CD4-positive, alpha-beta memory T cell (primary cell): ENCODE measurements at regions not wholly inside any gene's neighbourhood (a gene's known extent, or its start where the extent isn't known, plus 50 kb on each side); places are given as distances from the start of the nearest gene placed in this dataset.

Source experiments
- CTCF ChIA-PET: fragments of 350-600 bp; sonication (Branson Sonifier 250); formaldehyde crosslinking; loops from one replicate; lab custom pipeline; 2021; ENCODE audit warnings: inconsistent platforms; ENCODE audit not compliant: partially characterized antibody; lab: Charles Lee
- POLR2A ChIA-PET: fragments of 350-600 bp; sonication (Branson Sonifier 250); formaldehyde crosslinking; loops from one replicate; lab custom pipeline; 2021; ENCODE audit not compliant: partially characterized antibody; lab: Charles Lee
- DNase-seq, 5 donors: peaks; one replicate each; pipeline versions ENCODE4 v3.0.0 to v3.0.0-alpha.2; 2020 to 2022; ENCODE audit warnings: mixed read lengths in 1 of 5
- H3K27ac ChIP-seq: one replicate; pipeline ENCODE4 v1.7.0; 2013; ENCODE audit warnings: low read depth, low read length
- H3K27me3 ChIP-seq: 2 replicates; pipeline ENCODE4 v1.7.0; 2013; ENCODE audit warnings: mild to moderate bottlenecking, low read length, moderate library complexity; ENCODE audit not compliant: insufficient read depth
- H3K36me3 ChIP-seq: 2 replicates; pipeline ENCODE4 v1.7.0; 2013; ENCODE audit warnings: mild to moderate bottlenecking, low read length, moderate library complexity; ENCODE audit not compliant: insufficient read depth
- H3K4me1 ChIP-seq: 2 replicates; pipeline ENCODE4 v1.7.0; 2013; ENCODE audit warnings: mild to moderate bottlenecking, low read length, moderate library complexity; ENCODE audit not compliant: insufficient read depth
- H3K4me3 ChIP-seq, 2 donors: one replicate each; pipeline ENCODE4 v1.7.0; 2013; ENCODE audit warnings: low read length in 2 of 2, mild to moderate bottlenecking in 1 of 2
- H3K9me3 ChIP-seq, 2 donors: one replicate each; pipeline ENCODE4 v1.7.0; 2013; ENCODE audit warnings: low read length in 2 of 2, control low read depth in 1 of 2; ENCODE audit not compliant: control insufficient read depth in 1 of 2
- H3K27ac Mint-ChIP-seq, 7 donors: one replicate each; pipeline ENCODE4 v1.8.0; 2020 to 2021; ENCODE audit warnings: mixed read lengths in 7 of 7, mild to moderate bottlenecking in 6 of 7, inconsistent platforms in 3 of 7, moderate library complexity in 3 of 7
- H3K27me3 Mint-ChIP-seq, 2 donors: one replicate each; pipeline ENCODE4 v1.8.0; 2020 to 2021; ENCODE audit warnings: mixed read lengths in 2 of 2
- H3K36me3 Mint-ChIP-seq, 2 donors: one replicate each; pipeline ENCODE4 v1.8.0; 2020 to 2021; ENCODE audit warnings: mixed read lengths in 2 of 2, inconsistent platforms in 1 of 2, mild to moderate bottlenecking in 1 of 2
- H3K4me1 Mint-ChIP-seq, 4 donors: one replicate each; pipeline ENCODE4 v1.8.0; 2020 to 2021; ENCODE audit warnings: mixed read lengths in 4 of 4, mild to moderate bottlenecking in 1 of 4
- H3K4me3 Mint-ChIP-seq, 8 donors: one replicate each; pipeline ENCODE4 v1.8.0; 2020 to 2021; ENCODE audit warnings: mixed read lengths in 8 of 8, mild to moderate bottlenecking in 7 of 8, moderate library complexity in 6 of 8, inconsistent platforms in 3 of 8
- H3K9me3 Mint-ChIP-seq, 8 donors: one replicate each; pipeline ENCODE4 v1.8.0; 2020 to 2021; ENCODE audit warnings: mixed read lengths in 8 of 8, mild to moderate bottlenecking in 5 of 8, inconsistent platforms in 3 of 8, moderate library complexity in 1 of 8
- intact Hi-C: fragments of 100-400 bp; cut with micrococcal nuclease; formaldehyde crosslinking; loops from one replicate; pipeline ENCODE4 v1.15.1; 2023

GRCh38 chr3:194758716-194759115 is 73.0 kb downstream of the FAM43A start:
- H3K4me1 ChIP-seq: no peaks in the 10 kb centered on the region
- no peak overlapping the region for H3K27ac ChIP-seq
- no peaks in the 10 kb centered on the region for H3K9me3 Mint-ChIP-seq
- no peaks in the 10 kb centered on the region for H3K9me3 ChIP-seq
- no peak for DNase-seq
- intact Hi-C loops: no loop called here
- no peak overlapping the region for H3K27ac Mint-ChIP-seq
- no peaks in the 10 kb centered on the region for H3K27me3 ChIP-seq
- H3K36me3 Mint-ChIP-seq: no peaks in the 10 kb centered on the region
- CTCF ChIA-PET: no interaction called here
- peaks cover 9 to 14% of the 10 kb centered on the region in 2 donors for H3K27me3 Mint-ChIP-seq
- POLR2A ChIA-PET: no interaction called here
- no peaks in the 10 kb centered on the region for H3K36me3 ChIP-seq
- no peak overlapping the region for H3K4me3 Mint-ChIP-seq
- H3K4me3 ChIP-seq: no peak overlapping the region
- no peaks in the 10 kb centered on the region for H3K4me1 Mint-ChIP-seq

DNA sequence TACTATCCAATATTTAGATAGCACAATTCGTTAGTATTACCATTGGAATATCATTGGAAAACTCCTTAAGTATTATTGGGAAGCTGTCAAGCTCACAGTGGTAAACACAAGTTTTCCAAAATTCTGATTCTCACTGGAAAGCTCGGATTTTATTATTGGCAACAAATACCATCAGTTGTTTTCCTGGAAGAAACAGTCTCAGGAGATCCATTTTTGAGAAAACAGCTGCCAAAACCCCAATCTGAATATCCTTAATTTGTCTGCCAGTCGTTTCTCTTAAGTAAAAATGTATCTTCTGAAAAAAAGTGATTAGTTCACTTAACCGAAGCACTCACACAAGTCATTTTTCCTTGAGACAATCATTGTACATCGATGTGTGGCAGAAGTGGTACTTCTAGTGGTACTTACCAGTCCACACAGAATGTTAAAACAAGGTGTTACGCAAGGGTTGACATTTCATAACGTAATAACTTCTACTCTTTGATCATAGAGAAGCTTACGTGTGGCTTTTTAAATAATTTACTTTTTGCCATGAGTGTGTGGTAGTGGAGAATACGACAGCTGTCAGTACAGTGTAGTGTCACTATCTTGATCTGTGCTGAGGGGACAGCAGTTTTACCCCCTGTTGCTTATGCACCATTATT is 74.9 kb downstream of the FAM43A start:
- H3K4me1 ChIP-seq: no peaks in the 10 kb centered on the region
- no peaks in the 10 kb centered on the region for H3K9me3 ChIP-seq
- no peak overlapping the region for H3K27ac Mint-ChIP-seq
- ChIA-PET CTCF (no interaction called here), POLR2A (no interaction called here)
- no peak overlapping the region for H3K4me3 Mint-ChIP-seq
- H3K4me1 Mint-ChIP-seq: no peaks in the 10 kb centered on the region
- no peaks in the 10 kb centered on the region for H3K9me3 Mint-ChIP-seq
- DNase-seq: no peak
- H3K4me3 ChIP-seq: no peak overlapping the region
- H3K36me3 ChIP-seq: no peaks in the 10 kb centered on the region
- H3K36me3 Mint-ChIP-seq: no peaks in the 10 kb centered on the region
- H3K27me3 Mint-ChIP-seq: peaks cover 12 to 14% of the 10 kb centered on the region in 2 donors
- no peak overlapping the region for H3K27ac ChIP-seq
- no peaks in the 10 kb centered on the region for H3K27me3 ChIP-seq
- intact Hi-C loops: no loop called here

DNA sequence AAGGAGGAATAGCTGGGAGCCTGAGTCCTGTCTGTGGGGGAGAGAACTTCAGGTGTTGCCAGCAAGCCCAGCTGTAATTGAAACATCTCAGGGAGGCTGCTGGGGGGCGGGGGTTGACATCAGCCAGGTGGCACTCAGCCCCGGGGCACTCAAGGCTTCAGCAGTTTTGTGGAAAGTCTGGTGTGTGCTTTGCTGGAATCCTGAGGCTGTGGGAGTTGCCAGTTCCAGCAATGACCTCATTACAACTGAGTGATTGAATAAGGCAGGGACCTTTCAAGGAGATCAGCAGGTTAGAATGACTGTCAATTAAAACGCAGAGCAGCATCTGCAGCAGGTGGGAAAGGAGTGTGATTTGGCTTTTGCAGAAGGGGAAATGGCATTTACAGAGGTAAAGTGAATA is 75.7 kb downstream of the FAM43A start:
- Histone ChIP-seq H3K27me3 (no peaks in the 10 kb centered on the region), H3K4me1 (no peaks in the 10 kb centered on the region), H3K36me3 (no peaks in the 10 kb centered on the region), H3K9me3 (no peaks in the 10 kb centered on the region), H3K27ac (no peak overlapping the region), H3K4me3 (no peak overlapping the region)
- intact Hi-C loops: no loop called here
- Mint-ChIP-seq H3K4me3 (no peak overlapping the region), H3K36me3 (no peaks in the 10 kb centered on the region), H3K27ac (no peak overlapping the region), H3K27me3 (peaks cover 14% of the 10 kb centered on the region in 2 donors), H3K4me1 (no peaks in the 10 kb centered on the region), H3K9me3 (no peaks in the 10 kb centered on the region)
- no peak for DNase-seq
- ChIA-PET POLR2A (no interaction called here), CTCF (no interaction called here)

GRCh38 chr3:194766845-194767244 is 81.2 kb downstream of the FAM43A start:
- no peaks in the 10 kb centered on the region for H3K36me3 Mint-ChIP-seq
- Histone ChIP-seq H3K9me3 (no peaks in the 10 kb centered on the region), H3K4me3 (no peak overlapping the region), H3K4me1 (peaks cover 15% of the 10 kb centered on the region), H3K27me3 (no peaks in the 10 kb centered on the region), H3K27ac (no peak overlapping the region), H3K36me3 (no peaks in the 10 kb centered on the region)
- peak overlapping the region in 1 of 7 donors; percentile 22 for H3K27ac Mint-ChIP-seq
- intact Hi-C loops: loop anchor here (5.0 kb wide), 1 partner anchor 280 kb away; the partner anchor contains the start of gene ATP13A3
- ChIA-PET POLR2A (no interaction called here), CTCF (no interaction called here)
- no peak overlapping the region for H3K4me3 Mint-ChIP-seq
- H3K9me3 Mint-ChIP-seq: no peaks in the 10 kb centered on the region
- peaks cover 5 to 30% (median 17%) of the 10 kb centered on the region in 4 donors for H3K4me1 Mint-ChIP-seq
- H3K27me3 Mint-ChIP-seq: peaks cover 6 to 7% of the 10 kb centered on the region in 2 donors
- DNase-seq: no peak

DNA sequence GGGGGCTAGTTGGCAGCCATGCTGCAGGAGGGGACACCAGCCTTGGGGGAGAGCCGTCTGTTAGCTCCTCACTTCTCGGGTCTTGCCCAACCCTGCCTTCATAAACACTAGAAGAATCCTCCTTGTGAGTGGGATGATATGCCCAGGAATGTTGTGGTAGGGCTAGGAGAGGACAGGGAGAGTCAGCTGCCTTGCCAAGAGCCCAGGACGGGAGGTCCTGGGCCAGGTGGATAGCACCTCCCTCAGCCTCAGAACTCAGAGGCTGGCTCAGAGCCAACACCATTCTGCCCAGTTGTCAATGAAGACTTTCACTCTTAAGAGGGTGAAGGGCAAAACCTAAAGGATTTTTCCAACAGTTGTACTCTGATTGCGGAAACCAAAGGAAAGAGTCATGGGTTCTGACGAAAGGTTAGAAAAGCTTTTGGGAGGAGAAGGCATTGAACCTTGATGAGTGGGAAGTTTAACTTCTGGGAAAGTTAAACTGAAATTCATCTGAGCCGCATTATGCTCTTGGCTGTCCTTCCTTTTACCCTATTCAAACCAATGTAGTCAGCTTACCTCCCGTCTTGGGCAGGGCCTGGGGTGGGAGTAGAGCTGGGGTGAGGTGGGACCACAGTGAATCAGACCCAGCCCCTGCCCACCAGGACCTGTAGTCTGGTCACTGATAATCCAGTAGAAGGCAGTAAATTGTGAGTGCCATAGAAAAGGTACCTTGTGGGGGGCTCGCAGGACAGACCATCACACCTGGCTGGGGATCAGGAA is 81.9 kb downstream of the FAM43A start:
- Mint-ChIP-seq H3K27me3 (peaks cover 4 to 8% of the 10 kb centered on the region in 2 donors), H3K36me3 (no peaks in the 10 kb centered on the region), H3K27ac (peak overlapping the region in 4 of 7 donors; percentile 3 to 96 (median 65)), H3K9me3 (no peaks in the 10 kb centered on the region), H3K4me3 (no peak overlapping the region), H3K4me1 (peaks cover 5 to 30% (median 17%) of the 10 kb centered on the region in 4 donors)
- no peaks in the 10 kb centered on the region for H3K27me3 ChIP-seq
- no peaks in the 10 kb centered on the region for H3K9me3 ChIP-seq
- intact Hi-C loops: loop anchor here (5.0 kb wide), 1 partner anchor 280 kb away; the partner anchor contains the start of gene ATP13A3
- no peaks in the 10 kb centered on the region for H3K36me3 ChIP-seq
- no peak for DNase-seq
- POLR2A ChIA-PET: no interaction called here
- H3K27ac ChIP-seq: no peak overlapping the region
- CTCF ChIA-PET: interaction anchor here (0.7 kb wide), 1 partner anchor 339 kb away, joined by 3 read pairs; no protein-coding TSS in a partner anchor
- no peak overlapping the region for H3K4me3 ChIP-seq
- peaks cover 15% of the 10 kb centered on the region for H3K4me1 ChIP-seq

DNA sequence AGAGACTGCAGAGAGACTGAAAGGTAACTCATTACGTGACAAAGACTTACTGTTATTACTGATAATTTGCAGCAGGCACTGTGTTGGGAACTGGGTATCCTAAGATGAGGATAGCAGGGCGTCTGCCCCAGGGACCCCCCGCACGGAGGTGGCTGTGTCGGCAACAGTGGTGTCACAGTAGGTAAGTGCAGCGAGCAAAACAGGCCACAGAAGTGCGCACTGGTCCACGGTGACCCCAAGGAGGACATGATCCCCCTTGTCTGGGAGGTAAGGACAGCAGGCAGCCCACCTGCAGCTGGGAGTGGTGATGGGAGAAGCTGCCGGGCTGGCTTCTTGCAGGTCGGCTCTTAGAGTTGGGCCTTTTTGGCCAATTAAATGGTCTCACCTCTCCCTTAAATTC is 82.9 kb downstream of the FAM43A start:
- no peak overlapping the region for H3K27ac ChIP-seq
- intact Hi-C loops: loop anchor here (5.0 kb wide), 1 partner anchor 281 kb away; the partner anchor contains the start of gene ATP13A3
- peaks cover 15% of the 10 kb centered on the region for H3K4me1 ChIP-seq
- H3K4me3 ChIP-seq: no peak overlapping the region
- no peak for DNase-seq
- CTCF ChIA-PET: interaction anchor here (1.3 kb wide), 2 partner anchors 81 to 86 kb away, joined by 4 to 7 read pairs; no protein-coding TSS in a partner anchor
- no peaks in the 10 kb centered on the region for H3K9me3 Mint-ChIP-seq
- H3K4me1 Mint-ChIP-seq: peaks cover 5 to 30% (median 17%) of the 10 kb centered on the region in 4 donors
- H3K36me3 Mint-ChIP-seq: no peaks in the 10 kb centered on the region
- peaks cover 6 to 8% of the 10 kb centered on the region in 2 donors for H3K27me3 Mint-ChIP-seq
- no peaks in the 10 kb centered on the region for H3K27me3 ChIP-seq
- H3K36me3 ChIP-seq: no peaks in the 10 kb centered on the region
- peak overlapping the region; percentile 82 to 98 (median 95) for H3K27ac Mint-ChIP-seq
- POLR2A ChIA-PET: interaction anchor here (0.6 to 1.7 kb wide), 6 partner anchors 79 to 503 kb away, joined by 3 to 27 read pairs (median 4); partner anchors contain the start of genes LSG1 and XXYLT1
- no peaks in the 10 kb centered on the region for H3K9me3 ChIP-seq
- peak overlapping the region; percentile 86 to 96 (median 87) for H3K4me3 Mint-ChIP-seq
